NCI-H345 treated with DMSO at 0.1 percent for 48 hours (cell line): ENCODE measurements at regions not wholly inside any gene's neighbourhood (a gene's known extent, or its start where the extent isn't known, plus 50 kb on each side); places are given as distances from the start of the nearest gene placed in this dataset.

ENCODE experiments used
- DNase-seq: peaks from one replicate; lab custom pipeline; 2025; ENCODE audit not compliant: unreplicated experiment; lab: John Stamatoyannopoulos, UW

GRCh38 chr20:34163307-34163706 is 51.3 kb upstream of the EIF2S2 start:
- DNase-seq: no peak

DNA sequence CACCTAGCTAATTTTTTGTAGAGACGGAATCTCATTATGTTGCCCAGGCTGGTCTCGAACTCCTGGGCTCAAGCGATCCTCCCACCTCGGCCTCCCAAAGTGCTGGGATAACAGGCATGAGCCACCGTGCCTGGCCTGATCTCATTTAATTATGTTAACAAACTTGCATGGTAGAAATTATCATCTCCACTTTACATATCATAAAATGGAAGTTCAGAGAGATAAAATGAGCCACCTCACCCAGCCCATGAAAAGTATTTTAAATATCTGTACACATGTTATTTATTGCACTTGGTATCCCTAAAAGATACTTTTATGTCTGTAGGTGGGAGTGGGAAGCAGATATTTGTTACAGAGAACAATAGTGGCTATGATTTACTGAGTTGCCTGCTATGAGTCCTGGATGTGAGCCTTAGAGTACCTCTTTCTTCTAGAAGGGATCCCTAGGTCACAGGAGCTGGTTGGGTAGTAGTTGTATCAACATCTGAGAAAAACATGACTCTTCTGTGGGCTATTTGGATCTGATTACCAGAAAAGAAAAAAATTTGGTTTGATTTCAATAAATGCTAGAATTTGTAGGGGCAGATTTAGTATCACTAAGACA is 52.4 kb upstream of the EIF2S2 start:
- no peak for DNase-seq

DNA sequence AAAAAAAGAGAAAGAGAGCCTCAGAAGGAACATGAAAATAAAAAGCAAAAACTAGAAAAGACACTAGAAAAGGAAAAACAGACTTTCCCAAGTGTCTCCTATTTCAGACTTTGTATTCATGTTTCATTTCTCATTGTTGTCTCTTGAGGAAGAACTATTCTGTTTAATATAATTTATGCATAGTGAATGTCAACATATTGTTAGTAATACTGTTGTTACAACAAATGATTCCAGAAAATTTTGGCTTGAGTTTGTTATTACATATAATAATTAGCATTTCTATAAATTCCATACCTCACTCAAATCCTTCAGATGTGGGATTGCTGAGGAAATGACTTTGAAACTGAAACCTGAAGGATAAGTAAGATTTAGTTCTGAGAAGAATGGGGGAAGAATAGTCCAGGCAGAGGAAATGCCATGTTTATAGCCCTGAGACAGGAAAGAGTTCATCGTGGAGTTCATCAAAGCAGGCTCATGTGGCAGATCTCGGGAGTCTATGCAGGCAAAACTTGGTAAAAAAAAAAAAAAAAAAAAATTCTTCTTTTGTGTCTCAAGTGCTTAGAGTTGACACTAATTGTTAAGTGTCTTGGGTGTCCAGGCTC is 53.1 kb upstream of the EIF2S2 start:
- no peak for DNase-seq

- no peak for DNase-seq
These were observed 59.6 kb upstream of the EIF2S2 start for GRCh38 chr20:34171640-34172039.

DNA sequence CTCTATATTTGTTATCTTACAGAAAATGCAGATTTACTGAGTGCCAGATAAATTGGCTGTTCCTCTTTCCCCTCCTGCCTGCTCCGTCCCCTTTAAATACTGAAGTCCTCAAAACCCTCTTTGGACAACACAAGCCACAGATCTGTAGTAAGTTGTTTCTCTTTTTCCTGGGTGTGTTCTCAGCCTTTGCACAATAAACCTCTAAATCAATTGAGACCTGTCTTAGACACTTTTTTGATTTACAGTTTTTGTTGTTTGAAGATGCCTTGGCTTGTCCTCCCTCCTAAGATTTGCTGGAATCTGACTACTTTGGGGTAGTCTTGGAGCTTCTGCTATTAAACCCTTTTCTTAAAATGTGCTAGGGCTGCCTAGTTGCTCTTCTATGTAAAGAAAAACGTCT is 60.9 kb upstream of the EIF2S2 start:
- DNase-seq: no peak

GRCh38 chr20:34175079-34175478 is 63.0 kb upstream of the EIF2S2 start:
- no peak for DNase-seq

- DNase-seq: no peak
These were observed 63.8 kb upstream of the EIF2S2 start for GRCh38 chr20:34175879-34176278.

DNA sequence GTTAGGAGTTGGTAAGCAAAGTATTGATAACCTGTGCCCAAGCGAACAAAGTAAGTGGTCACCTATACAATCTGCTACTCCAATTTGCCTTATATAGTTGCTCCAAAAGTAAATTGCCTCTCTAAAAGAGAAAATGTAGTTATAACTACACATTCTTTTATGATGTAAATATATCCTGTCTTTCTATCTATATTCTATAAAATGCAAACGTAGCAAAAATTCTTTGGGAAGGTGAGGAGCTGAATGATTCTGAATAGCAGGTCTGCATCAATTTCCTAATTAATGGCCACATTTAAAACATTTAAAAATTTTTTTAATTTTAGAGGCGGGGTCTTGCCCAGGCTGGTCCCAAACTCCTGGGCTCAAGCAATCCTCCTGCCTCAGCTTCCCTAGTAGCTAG is 64.2 kb upstream of the ASIP start:
- DNase-seq: no peak

GRCh38 chr20:34179637-34180360 is 61.4 kb upstream of the ASIP start:
- DNase-seq: no peak

- no peak for DNase-seq
These were observed 60.6 kb upstream of the ASIP start for GRCh38 chr20:34180460-34181120.

DNA sequence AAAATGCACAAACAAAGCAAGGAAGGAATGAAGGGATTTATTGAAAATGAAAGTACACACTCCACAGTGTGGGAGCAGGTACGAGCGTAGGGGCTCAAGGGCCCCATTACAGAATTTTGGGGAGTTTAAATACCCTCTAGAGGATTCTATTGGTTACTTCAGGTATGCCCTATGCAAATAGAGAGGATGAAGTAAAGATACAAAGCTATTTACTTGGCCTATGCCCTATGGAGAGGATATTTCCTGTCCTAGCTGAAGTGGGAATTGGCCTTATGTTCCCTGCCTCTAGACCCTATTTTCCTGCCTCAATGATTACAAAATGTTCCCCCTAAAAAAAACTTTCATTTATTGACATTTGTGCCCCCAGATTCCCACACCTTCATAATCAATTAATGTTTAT is 59.7 kb upstream of the ASIP start:
- no peak for DNase-seq

DNA sequence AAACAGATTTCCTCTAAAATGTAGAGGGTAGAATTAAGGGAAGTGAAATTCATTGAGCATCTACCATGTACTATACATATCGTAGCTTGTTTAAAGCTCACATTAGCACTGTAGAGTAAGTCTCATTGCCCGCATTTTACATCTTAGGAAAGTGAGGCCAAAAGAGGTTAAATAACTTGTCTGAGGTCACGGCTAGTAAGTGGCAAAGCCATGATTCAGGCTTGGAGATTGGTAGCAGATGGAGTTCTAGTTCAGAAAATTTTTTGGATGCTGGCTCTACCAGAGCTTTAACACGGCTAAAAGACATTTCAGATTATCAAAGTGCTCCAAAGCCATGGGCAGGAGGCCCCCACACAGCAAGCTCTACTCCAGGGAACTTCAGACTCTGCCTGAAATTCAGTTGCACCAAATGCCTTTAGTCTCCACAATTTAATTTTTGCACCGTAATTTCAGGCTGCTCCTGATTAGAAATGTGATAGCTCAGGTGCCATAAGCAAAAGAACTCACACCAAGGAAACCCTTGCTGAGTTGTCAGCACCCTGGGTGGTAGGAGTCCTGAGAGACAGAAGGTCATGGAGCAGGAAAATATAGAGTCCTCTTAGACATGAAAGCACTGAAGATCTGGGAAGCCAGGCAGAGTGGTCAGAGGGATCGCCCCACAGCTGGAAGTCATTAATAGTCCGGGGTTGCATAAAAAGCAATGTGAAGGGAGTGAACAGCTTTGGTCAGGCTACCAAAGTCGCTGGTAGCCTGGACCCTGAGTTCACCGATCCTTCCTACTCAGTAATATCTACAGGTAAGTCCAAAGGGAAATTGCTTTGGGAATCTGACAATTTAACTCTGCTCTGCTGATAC is 55.2 kb upstream of the ASIP start:
- no peak for DNase-seq

GRCh38 chr20:34189572-34190163 is 51.6 kb upstream of the ASIP start:
- DNase-seq: no peak

GRCh38 chr20:34190262-34190661 is 51.0 kb upstream of the ASIP start:
- DNase-seq: no peak

DNA sequence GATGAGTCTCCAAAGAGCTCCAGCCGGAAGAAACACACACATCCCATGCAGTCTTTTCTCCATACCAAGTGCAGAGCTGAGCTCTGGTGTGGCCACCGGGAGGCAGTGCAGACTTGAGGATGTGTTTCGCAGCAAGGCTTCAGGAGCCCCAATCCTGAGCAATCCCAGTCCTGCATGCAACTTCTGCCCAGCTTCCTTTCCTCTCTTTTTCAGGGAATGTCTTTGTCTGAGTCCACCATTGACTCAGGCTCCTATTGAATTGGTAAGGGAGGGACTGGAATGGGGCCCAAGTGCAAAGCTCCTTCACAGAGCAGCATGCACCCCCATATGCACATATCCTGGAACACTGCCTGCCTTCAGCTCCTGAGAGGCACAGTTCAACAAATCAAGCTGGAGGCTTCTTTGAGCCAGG is 50.5 kb upstream of the ASIP start:
- DNase-seq: peak; percentile 8
